Endothelial cell of umbilical vein (primary cell): ENCODE measurements at regions not wholly inside any gene's neighbourhood (a gene's known extent, or its start where the extent isn't known, plus 50 kb on each side); places are given as distances from the start of the nearest gene placed in this dataset.
A peak's percentile ranks its signal among the peaks of the same experiment; 100 is the strongest.

ENCODE experiments used
- BruUV-seq: library from RNA; stranded (reverse); fragments of 400-500 nt; replicated peaks from 2 replicates; lab custom pipeline; 2021; lab: Mats Ljungman, UMichigan
- CTCF ChIA-PET: fragments of 300-600, 350-600 bp; sonication (Branson Sonifier 250); formaldehyde crosslinking; loops from one replicate; lab custom pipeline; 2021; ENCODE audit warnings: antibody characterized with exemption, inconsistent platforms; lab: Charles Lee
- POLR2A ChIA-PET: fragments of 300-600, 350-600 bp; sonication (Branson Sonifier 250); formaldehyde crosslinking; loops from one replicate; lab custom pipeline; 2021; ENCODE audit warnings: antibody characterized with exemption, inconsistent platforms; lab: Charles Lee
- DNase-seq: peaks from one replicate; pipeline ENCODE4 v3.0.0-alpha.2; 2011; ENCODE audit warnings: low read depth, low spot score
- FAIRE-seq: peaks from 2 replicates; lab custom pipeline; 2011; peaks lifted over from hg19 to GRCh38; lab: Jason Lieb, UNC
- H2AFZ ChIP-seq: 2 replicates; pipeline ENCODE4 v1.6.0; 2012; ENCODE audit warnings: low read depth, low read length, control low read depth, inconsistent platforms
- H3K27ac ChIP-seq: 2 replicates; pipeline ENCODE4 v1.5.1; 2011; ENCODE audit warnings: low read depth, mild to moderate bottlenecking, control low read depth, low read length, moderate library complexity; ENCODE audit not compliant: insufficient read depth
- H3K27me3 ChIP-seq, 2 experiments: 2 replicates each; pipeline versions ENCODE4 v1.6.0 to v1.6.1; 2011; ENCODE audit warnings: low read length in 2 of 2, mixed read lengths in 1 of 2; ENCODE audit not compliant: control insufficient read depth in 2 of 2, insufficient read depth in 2 of 2
- H3K36me3 ChIP-seq, 2 experiments: 2 replicates in 1 of 2; 3 replicates in 1 of 2; pipeline ENCODE4 v1.5.1; 2011; ENCODE audit warnings: low read length in 2 of 2, mild to moderate bottlenecking in 1 of 2, moderate library complexity in 1 of 2; ENCODE audit not compliant: control insufficient read depth in 2 of 2, insufficient read depth in 2 of 2; ENCODE audit errors: extremely low read depth in 1 of 2
- H3K4me1 ChIP-seq: 3 replicates; pipeline ENCODE4 v1.5.1; 2011; ENCODE audit warnings: mild to moderate bottlenecking, low read length; ENCODE audit not compliant: control insufficient read depth, insufficient read depth; ENCODE audit errors: extremely low read depth
- H3K4me2 ChIP-seq: 2 replicates; pipeline ENCODE4 v1.6.1; 2011; ENCODE audit warnings: low read length, control low read depth, mixed read lengths; ENCODE audit not compliant: insufficient read depth
- H3K4me3 ChIP-seq, 3 experiments: fragments of 200-600 bp in 1 of 3; sonication (generic), shearing (Covaris generic) in 1 of 3; replicated peaks in 1 of 3; 2 replicates each; pipeline ENCODE4 v1.5.1; 2011 to 2016; ENCODE audit warnings: control low read depth in 3 of 3, low read length in 3 of 3, mild to moderate bottlenecking in 2 of 3, inconsistent platforms in 1 of 3, low read depth in 1 of 3, moderate library complexity in 1 of 3; ENCODE audit not compliant: insufficient read depth in 1 of 3
- H3K79me2 ChIP-seq: 2 replicates; pipeline ENCODE4 v1.6.0; 2012; ENCODE audit warnings: low read length, inconsistent platforms; ENCODE audit not compliant: control insufficient read depth, insufficient read depth
- H3K9ac ChIP-seq: replicated peaks from 2 replicates; pipeline ENCODE3; 2011; ENCODE audit warnings: low read length, control low read depth; ENCODE audit not compliant: insufficient read depth; ENCODE audit errors: extremely low read depth
- H3K9me1 ChIP-seq: replicated peaks from 3 replicates; pipeline ENCODE4 v1.6.0; 2011; ENCODE audit warnings: mild to moderate bottlenecking, low read length; ENCODE audit not compliant: control insufficient read depth, insufficient read depth; ENCODE audit errors: extremely low read depth
- H3K9me3 ChIP-seq: replicated peaks from 2 replicates; pipeline ENCODE4 v1.5.1; 2012; ENCODE audit warnings: low read length, inconsistent platforms; ENCODE audit not compliant: control insufficient read depth, insufficient read depth
- H4K20me1 ChIP-seq: replicated peaks from 2 replicates; pipeline ENCODE3; 2011; ENCODE audit warnings: mild to moderate bottlenecking, low read length; ENCODE audit not compliant: control insufficient read depth, insufficient read depth; ENCODE audit errors: extremely low read depth
- CTCF ChIP-seq, 2 donors: IDR thresholded peaks; 1 replicate in 1 of 2; 2 replicates in 1 of 2; pipeline ENCODE4 v1.5.1; 2011; ENCODE audit warnings: low read length in 2 of 2, mild to moderate bottlenecking in 2 of 2, moderate library complexity in 2 of 2, control low read depth in 1 of 2, inconsistent platforms in 1 of 2, low read depth in 1 of 2; ENCODE audit not compliant: insufficient read depth in 1 of 2; ENCODE audit errors: extremely low read depth in 1 of 2
- EZH2 ChIP-seq: IDR thresholded peaks from 2 replicates; pipeline ENCODE4 v1.6.1; 2012; ENCODE audit warnings: borderline replicate concordance, low read depth, mild to moderate bottlenecking, moderate library complexity, low read length, inconsistent platforms; ENCODE audit not compliant: severe bottlenecking
- FOS ChIP-seq: IDR thresholded peaks from 2 replicates; pipeline ENCODE4 v1.6.1; 2011; ENCODE audit warnings: mild to moderate bottlenecking, low read length, moderate library complexity, borderline replicate concordance; ENCODE audit not compliant: insufficient read depth
- GATA2 ChIP-seq: IDR thresholded peaks from 2 replicates; pipeline ENCODE4 v1.7.0; 2011; ENCODE audit warnings: low read depth, mild to moderate bottlenecking, moderate library complexity, mixed read lengths, low read length; ENCODE audit not compliant: insufficient read length, insufficient read depth
- JUN ChIP-seq: IDR thresholded peaks from 2 replicates; pipeline ENCODE4 v1.6.1; 2011; ENCODE audit warnings: borderline replicate concordance, low read depth; ENCODE audit not compliant: insufficient read length, insufficient read depth
- MAX ChIP-seq: IDR thresholded peaks from 2 replicates; pipeline ENCODE4 v1.6.1; 2011; ENCODE audit not compliant: insufficient read depth, insufficient read length
- MYC ChIP-seq: IDR thresholded peaks from one replicate; pipeline ENCODE4 v1.6.1; 2011; ENCODE audit warnings: mild to moderate bottlenecking, low read depth, low read length
- POLR2A ChIP-seq: IDR thresholded peaks from 2 replicates; pipeline ENCODE4 v1.6.1; 2012; ENCODE audit warnings: low read depth, mild to moderate bottlenecking, control low read depth, low read length
- POLR2AphosphoS5 ChIP-seq: IDR thresholded peaks from 2 replicates; pipeline ENCODE4 v1.6.1; 2012; ENCODE audit warnings: low read depth, mild to moderate bottlenecking, control low read depth, low read length, moderate library complexity; ENCODE audit not compliant: insufficient read depth
- dilution Hi-C: fragments of 300-500 bp; cut with MboI; formaldehyde crosslinking; loops from one replicate; pipeline ENCODE4 v1.15.0; 2019; ENCODE audit warnings: low sequenced_read_pairs; ENCODE audit not compliant: extremely low pct_ligation_motif_present
- intact Hi-C: fragments of 100-400 bp; cut with micrococcal nuclease; formaldehyde crosslinking; loops from one replicate; pipeline ENCODE4 v1.10.0; 2022

- H3K79me2 ChIP-seq = no peaks in the 10 kb centered on the region
- H3K9ac ChIP-seq = no peak overlapping the region
- no TSS peak for BruUV-seq
- no peaks in the 10 kb centered on the region for H4K20me1 ChIP-seq
- no peaks in the 10 kb centered on the region for H3K36me3 ChIP-seq
- no peaks in the 10 kb centered on the region for H3K4me1 ChIP-seq
- TF ChIP-seq EZH2 = no peak
- peak; percentile 21 for FAIRE-seq
- intact Hi-C loops = no loop called here
- H3K27ac ChIP-seq = no peak overlapping the region
- ChIA-PET CTCF (no interaction called here), POLR2A (no interaction called here)
- H2AFZ ChIP-seq = no peak overlapping the region
- no peaks in the 10 kb centered on the region for H3K9me1 ChIP-seq
- dilution Hi-C loops = no loop called here
- H3K9me3 ChIP-seq = no peaks in the 10 kb centered on the region
- no peak overlapping the region for H3K4me2 ChIP-seq
- H3K27me3 ChIP-seq = no peaks in the 10 kb centered on the region
- DNase-seq = no peak
- no peak overlapping the region for H3K4me3 ChIP-seq
These were observed 138.6 kb upstream of the PLCXD3 start for GRCh38 chr5:41648996-41649395.

GRCh38 chr5:41641621-41642020, 131.2 kb upstream of the PLCXD3 start:
- intact Hi-C loops (loop anchor here (2.0 kb wide), 1 partner anchor 737 kb away; no protein-coding TSS in a partner anchor), dilution Hi-C loops (no loop called here)
- Histone ChIP-seq H3K36me3 (no peaks in the 10 kb centered on the region), H3K9me1 (no peaks in the 10 kb centered on the region), H3K79me2 (no peaks in the 10 kb centered on the region), H3K27ac (no peak overlapping the region), H3K27me3 (no peaks in the 10 kb centered on the region), H3K9ac (no peak overlapping the region), H3K9me3 (no peaks in the 10 kb centered on the region), H2AFZ (no peak overlapping the region), H3K4me2 (no peak overlapping the region), H3K4me3 (no peak overlapping the region), H4K20me1 (no peaks in the 10 kb centered on the region), H3K4me1 (no peaks in the 10 kb centered on the region)
- no TSS peak for BruUV-seq
- FAIRE-seq = no peak
- ChIA-PET POLR2A (no interaction called here), CTCF (interaction anchor here (1.9 to 3.1 kb wide), 3 partner anchors 202 to 737 kb away, joined by 7 to 24 read pairs (median 15); no protein-coding TSS in a partner anchor)
- DNase-seq = no peak
- no peak for TF ChIP-seq JUN
- no peak for TF ChIP-seq FOS
- TF ChIP-seq GATA2 = no peak
- no peak for TF ChIP-seq POLR2AphosphoS5
- no peak for TF ChIP-seq MYC
- no peak for TF ChIP-seq MAX
- no peak for TF ChIP-seq POLR2A
- no peak for TF ChIP-seq CTCF (IDR thresholded peaks at IDR 0.05; ENCODE audit: extremely low read depth in 1 of 2, insufficient read depth in 1 of 2, low read depth in 1 of 2, low read length in 2 of 2)
- TF ChIP-seq EZH2 = no peak
